NCI-H1694 treated with DMSO at 0.1 percent for 48 hours (cell line): ENCODE measurements at regions not wholly inside any gene's neighbourhood (a gene's known extent, or its start where the extent isn't known, plus 50 kb on each side); places are given as distances from the start of the nearest gene placed in this dataset.
"Not testable (repeated sequence)": the region's sequence is repeated elsewhere in the genome, so short reads cannot be mapped to it uniquely, and the experiment has no call there.

ENCODE experiments used
- DNase-seq: peaks from one replicate; lab custom pipeline; 2025; lab: John Stamatoyannopoulos, UW

GRCh38 chr2:208800887-208801286, 394.3 kb downstream of the PTH2R start:
- not testable (repeated sequence) for DNase-seq

GRCh38 chr2:208807756-208808155, 401.2 kb downstream of the PTH2R start:
- no peak for DNase-seq

DNA sequence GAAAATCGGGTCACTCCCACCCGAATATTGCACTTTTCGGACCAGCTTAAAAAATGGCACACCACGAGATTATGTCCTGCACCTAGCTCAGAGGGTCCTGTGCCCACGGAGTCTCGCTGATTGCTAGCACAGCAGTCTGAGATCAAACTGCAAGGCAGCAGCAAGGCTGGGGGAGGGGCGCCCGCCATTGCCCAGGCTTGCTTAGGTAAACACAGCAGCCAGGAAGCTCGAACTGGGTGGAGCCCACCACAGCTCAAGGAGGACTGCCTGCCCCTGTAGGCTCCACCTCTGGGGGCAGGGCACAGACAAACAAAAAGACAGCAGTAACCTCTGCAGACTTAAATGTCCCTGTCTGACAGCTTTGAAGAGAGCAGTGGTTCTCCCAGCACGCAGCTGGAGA, 405.3 kb downstream of the PTH2R start:
- DNase-seq, result not testable (repeated sequence)

DNA sequence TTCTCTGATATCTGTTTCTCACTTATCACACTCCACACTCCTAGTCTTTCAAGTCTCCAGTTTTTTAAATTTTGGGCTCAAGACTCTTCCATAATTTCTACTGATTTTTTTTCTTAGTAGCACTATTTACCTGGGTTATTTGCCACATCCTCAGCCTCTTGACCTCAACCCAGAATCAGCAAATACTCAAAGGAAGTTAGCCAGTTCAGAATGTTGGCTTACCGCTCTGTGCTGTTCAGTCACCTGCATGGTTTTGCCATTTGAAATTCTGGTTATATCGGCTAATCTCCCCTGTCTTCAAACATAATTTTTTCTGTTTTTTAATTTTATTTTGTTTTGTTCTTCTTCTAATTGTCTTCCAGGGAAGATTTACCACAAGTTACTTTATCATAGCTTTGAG, 412.6 kb downstream of the PTH2R start:
- no peak for DNase-seq

DNA sequence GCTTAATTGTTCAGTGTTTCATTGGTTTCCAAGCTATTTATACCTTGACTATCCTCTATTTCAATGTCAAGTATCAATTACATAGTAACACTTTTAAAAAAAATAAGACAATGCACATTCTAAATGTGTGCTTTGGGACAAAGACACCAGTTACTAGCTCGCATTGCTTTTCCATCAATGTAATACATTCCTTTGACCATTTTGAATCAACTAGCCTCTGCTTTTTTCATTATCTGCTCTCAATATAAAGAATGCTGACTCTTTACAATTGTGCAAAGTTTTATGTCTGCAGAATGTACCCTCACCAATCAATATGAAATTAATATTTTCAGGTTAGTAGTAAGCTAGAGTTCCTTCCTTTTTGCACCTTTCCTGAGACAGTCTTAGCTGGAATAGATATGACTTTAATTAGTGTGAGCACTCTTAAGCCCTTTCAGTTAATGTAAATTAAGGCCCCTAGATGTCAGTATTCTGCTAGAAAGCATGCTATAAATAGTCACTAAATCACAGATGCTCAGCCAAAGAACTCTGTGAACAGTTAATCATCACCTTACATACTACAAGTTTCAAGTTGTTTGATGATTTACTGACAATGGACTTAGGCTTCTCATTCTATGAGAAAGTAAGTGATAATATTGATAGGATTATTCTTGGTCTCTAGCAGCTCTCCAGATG, 413.6 kb downstream of the PTH2R start:
- DNase-seq, result peak; percentile 79

DNA sequence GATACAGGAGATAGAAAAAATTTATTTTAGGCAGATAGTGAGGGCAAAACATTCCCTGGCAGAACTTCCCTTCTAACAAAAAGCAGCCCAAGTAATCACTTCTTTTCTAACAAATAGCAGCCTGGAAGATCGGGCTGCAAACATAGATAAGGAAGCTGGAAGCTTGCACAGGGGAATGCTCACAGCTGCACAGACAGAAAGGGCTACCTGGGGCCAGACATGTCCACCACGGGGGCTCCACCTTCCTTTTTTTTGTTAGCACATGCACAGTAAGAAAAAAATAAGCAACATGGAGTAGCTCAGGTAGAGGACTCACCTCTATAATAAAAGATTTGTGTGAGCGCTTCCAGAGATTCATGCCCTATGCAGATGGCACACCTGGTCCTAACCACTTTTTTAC, 420.5 kb downstream of the PTH2R start:
- DNase-seq, result no peak

GRCh38 chr2:208827549-208828221, 421.1 kb downstream of the PTH2R start:
- DNase-seq, result no peak

GRCh38 chr2:208830203-208830602, 423.6 kb downstream of the PTH2R start:
- no peak for DNase-seq

- no peak for DNase-seq
Measured at GRCh38 chr2:208847651-208848050, 441.1 kb downstream of the PTH2R start.

- DNase-seq, result no peak
Measured at GRCh38 chr2:208854717-208855116, 448.1 kb downstream of the PTH2R start.

DNA sequence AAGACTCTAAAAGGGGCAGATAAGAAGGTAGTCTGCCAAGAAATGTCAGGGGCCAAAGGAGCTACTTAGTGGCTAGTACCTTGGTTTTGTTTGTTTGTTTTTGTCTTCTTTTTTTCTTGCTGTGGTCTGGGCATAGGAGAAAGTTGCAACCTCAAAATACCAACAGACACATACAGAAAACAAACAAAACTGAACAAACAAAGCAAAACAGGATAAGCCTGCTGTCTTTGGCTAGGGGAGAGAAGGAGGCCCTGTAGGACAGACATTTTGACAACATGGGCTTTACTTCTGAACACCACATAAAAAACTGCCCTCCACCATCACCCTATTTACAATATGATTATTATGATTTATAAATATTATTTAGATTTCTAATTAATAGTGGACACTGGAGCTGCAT, 460.8 kb downstream of the PTH2R start:
- DNase-seq, result no peak

DNA sequence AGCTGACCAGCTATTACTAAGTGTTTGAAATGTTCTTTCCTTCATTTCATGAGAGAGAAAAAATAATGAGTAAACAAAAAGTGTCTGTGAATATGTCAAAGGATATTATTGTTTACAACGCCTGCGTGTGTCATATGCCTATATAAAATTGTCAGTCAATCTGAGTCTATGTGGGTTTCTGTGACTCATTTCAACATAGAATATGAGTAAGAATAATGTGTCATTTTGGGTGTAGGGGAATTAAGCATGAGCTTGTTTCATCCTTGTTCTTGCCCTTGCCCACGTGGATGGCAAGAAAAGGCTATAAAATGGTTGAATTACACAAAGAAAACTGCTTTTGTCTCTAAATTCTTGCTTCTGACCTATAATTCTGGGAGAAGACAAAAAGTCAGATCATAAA, 466.0 kb downstream of the PTH2R start:
- no peak for DNase-seq

DNA sequence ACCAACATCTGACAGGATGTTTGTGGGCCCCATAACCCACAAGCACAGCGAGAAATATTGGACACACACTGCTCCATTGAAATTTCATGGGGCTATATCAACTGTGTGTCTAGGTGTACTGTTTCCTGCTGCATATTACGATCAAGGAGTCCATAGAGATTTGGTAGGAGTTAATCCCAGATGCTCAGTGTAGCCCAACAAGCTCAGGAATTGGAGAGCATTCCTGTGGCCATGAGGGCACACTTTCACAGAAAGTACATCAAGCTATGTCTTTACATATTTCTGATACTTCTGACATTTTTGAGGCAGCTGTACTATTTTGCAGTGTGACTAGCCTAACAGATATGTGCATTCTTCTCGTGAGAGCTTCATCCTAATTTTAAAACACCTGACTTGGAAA, 473.1 kb downstream of the PTH2R start:
- DNase-seq, result no peak

GRCh38 chr2:208880171-208880570, 473.6 kb downstream of the PTH2R start:
- no peak for DNase-seq

DNA sequence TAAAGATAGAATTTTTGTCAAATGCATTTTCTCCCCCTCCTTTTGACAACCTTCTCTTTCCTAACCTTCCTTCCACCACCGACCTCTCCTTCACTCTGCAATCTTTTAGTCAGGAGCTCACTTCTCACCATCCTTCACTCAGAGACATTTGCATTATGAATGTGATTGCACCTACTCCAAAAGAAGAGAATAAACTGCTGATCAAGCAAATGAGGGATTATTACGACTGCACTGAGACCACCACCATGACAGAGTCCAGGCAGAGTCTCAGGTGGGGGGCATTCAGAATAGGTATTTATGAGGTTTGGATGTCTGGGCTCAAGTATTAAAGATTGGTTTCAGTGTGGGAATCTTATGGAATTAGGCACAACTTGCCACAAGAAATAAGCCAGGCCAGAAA, 483.9 kb downstream of the PTH2R start:
- DNase-seq, result no peak

DNA sequence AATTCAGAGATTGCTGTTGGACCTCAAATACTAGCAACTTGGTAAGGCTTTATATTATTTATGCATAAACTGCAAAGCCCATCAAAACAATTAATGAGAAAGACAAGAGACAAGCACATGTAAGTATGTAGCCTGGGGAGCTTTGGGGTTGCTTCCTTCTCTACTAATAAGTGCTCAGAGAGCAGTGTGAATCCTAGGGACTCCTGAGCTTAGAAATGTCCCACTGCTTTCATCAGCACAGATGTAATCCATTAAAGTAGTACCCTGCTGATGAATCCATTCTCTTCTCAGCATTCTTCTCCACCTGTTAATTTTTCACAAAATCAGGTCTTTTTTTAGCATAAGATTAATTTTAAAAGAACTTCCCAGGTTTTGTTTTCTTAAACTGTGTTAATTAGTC, 485.6 kb downstream of the PTH2R start:
- DNase-seq, result no peak

- no peak for DNase-seq
Measured at GRCh38 chr2:208906330-208906729, 499.7 kb downstream of the PTH2R start.

GRCh38 chr2:208915401-208915800, 508.4 kb upstream of the MAP2 start:
- no peak for DNase-seq

GRCh38 chr2:208916881-208917280, 507.0 kb upstream of the MAP2 start:
- no peak for DNase-seq

GRCh38 chr2:208921358-208921757, 502.5 kb upstream of the MAP2 start:
- not testable (repeated sequence) for DNase-seq

GRCh38 chr2:208927867-208928266, 496.0 kb upstream of the MAP2 start:
- DNase-seq, result no peak

GRCh38 chr2:208929139-208929864, 494.5 kb upstream of the MAP2 start:
- no peak for DNase-seq

DNA sequence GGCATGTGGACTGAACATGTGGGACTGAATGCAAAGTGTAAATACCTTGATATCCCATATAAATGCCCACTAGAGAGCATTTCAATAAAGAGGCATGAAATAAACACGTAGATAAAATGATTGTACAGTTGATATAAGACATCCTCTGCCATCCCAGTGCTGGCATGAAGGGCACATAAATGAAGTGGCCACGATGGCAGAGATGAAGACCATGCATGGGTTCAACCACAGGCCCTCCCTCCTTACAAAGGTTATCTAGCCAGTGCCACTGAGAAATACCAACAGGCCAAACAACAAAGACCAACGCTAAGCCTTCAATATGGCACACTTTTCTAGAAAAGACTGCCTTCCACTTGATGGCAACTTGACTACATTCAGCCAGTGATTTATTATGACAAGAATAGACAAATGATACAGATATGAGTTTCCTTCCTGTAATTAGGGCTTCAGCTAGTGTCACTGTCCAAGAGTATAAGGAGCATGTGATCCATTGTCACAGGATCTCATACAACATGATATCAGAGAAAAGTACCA, 493.9 kb upstream of the MAP2 start:
- no peak for DNase-seq
